Kidney capillary endothelial cell (primary cell): ENCODE measurements at regions not wholly inside any gene's neighbourhood (a gene's known extent, or its start where the extent isn't known, plus 50 kb on each side); places are given as distances from the start of the nearest gene placed in this dataset.

Source experiments
- DNase-seq: peaks from one replicate; pipeline ENCODE4 v3.0.0-alpha.2; 2018; ENCODE audit warnings: low spot score

DNA sequence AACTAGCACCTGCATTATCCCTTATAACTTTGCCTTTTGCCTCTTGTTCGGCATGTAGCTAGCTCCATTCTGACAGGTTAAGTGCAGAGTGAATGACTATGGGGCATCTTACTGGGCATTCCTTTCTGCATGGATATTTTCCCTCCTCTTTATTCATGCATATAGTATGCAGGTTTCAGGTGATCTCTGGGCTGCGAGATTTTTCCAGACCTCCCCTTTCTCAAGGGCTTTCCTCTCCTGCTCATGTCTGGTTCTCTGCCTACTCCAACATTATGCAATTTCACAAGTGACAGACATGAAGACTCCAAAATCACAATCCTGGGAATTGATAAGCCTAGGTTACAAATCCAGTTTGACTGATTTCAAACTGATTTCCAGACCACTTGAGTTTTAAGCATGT is 503.8 kb downstream of the NXPH1 start:
- no peak for DNase-seq

DNA sequence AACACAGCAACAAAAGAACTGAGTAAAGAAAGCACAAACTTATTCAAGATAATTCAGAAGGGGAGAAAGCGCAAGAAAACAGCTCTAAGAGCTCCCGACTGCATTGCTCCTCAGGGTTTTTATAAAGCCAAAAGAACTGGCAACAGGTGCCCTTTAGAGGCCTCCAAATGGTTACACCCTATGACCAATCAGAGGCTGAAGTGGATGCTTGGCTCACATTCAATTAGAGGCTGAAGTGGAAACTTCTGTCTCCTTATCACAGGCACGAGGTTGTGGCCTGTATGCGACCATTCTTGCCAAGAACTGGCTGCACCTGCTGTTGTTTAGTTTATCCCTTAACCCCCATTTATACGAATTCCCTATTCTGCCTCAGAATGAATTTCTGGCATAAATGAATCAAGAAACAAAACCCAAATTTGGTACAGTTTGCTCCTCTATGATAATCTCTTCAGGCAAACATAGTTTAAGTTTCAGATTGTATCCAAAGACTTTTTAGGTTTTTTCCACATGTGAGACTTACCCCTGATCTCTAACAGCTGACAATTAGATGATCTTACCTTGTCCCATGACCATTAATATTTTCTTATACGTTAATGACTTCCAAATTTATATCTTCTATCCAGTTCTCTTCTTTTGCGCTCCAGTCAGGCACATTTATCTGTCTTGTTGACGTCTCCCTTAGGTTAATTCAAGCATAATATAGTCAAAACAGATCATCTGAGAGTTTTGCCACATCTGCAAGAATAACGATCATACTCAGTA is 504.8 kb downstream of the NXPH1 start:
- DNase-seq: no peak

DNA sequence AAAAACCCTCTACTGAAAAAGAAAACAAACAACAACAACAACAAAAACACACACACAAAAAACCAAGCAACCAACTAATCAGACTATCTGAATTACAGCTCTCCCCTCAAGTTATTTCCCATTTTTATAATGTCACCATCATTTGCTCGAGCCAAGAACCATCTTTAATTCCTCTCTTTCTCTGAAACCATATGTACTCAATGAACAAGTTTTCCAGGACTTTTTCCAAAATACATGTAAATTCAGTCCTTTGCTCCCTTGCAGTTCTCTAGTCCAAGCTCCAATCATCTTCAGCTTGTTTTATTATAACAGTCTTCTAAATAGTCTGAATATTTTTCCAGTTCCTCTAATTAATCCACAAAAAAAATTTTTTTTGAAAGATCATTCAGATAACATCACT is 506.0 kb downstream of the NXPH1 start:
- DNase-seq: no peak

DNA sequence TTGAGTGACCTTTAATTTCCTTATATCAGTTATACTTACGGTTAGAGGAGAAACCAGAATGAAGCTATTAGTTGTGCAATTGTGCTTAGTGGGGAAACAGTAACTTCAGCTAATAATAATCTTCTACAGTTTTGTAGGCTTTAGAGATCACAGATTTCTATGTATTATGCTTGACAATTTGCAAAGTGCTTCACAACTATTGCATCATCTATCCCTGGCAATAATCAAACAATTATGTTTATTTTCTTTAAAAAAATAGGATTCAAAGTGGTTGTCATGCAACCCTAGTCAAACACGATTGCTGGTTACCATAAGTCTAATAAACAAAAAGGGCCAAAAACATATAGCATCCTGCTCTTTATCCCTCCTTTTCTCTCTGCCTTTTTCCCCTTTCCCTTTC is 530.3 kb downstream of the NXPH1 start:
- DNase-seq: no peak

DNA sequence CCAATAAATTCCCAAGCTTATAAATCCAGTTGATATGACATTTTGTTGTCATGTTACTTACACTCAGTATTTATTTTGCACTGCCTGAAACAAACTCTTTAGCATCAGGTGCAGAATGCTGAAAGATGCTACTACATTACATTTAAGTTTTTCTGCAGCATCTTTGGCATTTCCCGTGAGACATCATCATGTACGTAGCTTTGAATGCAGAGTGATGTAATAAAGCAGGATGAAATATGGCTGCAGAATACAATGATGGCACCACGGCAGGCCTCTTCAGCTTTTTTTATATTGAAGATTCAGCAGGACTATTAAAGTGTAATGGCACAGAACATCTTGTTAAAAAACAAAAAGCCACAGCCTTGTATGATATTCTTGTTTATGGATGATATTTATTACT is 531.8 kb downstream of the NXPH1 start:
- DNase-seq: no peak

DNA sequence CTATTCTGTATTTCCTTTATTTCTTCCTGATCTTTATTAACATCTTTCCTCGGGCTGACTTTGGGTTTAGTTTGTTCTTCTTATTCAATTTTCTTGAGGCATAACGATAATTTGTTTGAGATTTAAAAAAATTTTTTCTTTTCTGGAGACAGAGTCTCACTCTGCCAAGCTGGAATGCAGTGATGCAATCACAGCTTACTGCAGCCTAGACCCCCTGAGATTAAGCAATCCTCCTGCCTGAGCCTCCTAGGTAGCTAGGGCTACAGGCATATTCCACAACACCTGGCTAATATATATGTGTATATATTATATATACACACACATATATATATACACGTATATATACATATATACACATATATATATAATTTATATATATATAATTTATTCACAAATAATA is 540.2 kb downstream of the NXPH1 start:
- no peak for DNase-seq

DNA sequence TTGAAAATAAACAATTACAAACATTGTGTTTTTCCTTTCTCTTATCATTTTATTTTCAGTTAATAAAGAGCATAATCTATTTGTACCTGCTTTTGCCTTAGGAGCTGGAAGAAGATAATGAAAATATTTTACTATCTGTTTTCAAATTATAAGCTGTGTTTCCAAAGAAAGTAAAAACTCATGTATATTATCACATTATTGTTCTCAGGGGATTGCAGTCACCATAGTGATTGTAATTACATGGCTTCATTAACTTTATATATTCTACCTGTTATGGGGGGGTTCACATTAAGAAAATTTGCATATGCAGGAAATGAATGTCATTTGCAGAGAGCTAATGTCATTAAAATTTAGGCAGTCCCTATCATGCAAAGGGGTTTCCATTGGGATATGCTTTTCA is 542.3 kb downstream of the NXPH1 start:
- no peak for DNase-seq

DNA sequence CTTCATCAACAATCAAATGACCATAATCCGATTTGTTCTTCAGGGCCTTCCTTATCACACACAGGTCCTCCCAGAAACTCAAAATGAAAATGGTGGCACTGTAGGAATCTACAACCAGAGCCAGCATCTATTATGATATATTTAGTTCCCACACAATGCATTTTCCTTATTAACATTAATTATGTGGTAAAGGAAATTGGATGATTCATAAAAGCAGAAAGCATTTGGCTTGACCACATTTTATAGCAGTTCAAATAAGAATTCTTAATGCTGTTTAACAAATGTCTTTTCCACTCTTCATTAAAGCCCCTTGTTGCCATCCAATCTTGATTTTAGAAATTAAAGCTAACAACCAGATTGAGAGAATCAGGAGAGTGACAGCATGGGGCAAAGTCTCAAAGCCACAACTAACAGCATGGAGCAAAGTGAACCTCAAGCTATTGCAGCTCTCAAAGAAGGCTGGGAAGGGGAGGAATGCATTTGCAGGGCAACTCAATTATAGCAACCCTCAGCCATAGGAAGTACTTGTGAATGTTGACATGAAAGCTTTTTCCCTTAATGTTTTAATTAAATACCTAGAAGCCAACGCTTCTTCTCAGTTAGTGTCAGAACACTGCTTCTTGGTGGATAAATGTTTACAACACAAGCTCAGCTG is 549.1 kb downstream of the NXPH1 start:
- DNase-seq: no peak

DNA sequence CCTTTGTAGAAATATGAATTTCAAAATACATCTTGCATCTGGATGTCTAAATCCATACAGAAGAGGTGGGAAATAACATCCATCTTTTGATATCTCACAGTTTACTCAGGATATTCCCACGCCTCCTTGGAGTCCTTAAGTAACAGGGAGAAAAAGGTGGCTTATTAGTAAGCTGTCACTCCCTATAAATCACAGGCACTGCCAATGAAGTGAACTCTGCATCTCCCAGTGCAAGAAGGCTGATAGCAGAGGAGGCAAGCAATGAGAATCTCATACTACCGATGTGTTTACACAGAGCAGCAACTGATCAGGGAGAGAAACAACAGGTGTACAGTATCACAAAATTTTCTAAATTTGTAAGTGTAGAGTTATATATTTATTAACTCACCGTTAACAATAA is 551.8 kb downstream of the NXPH1 start:
- DNase-seq: no peak

DNA sequence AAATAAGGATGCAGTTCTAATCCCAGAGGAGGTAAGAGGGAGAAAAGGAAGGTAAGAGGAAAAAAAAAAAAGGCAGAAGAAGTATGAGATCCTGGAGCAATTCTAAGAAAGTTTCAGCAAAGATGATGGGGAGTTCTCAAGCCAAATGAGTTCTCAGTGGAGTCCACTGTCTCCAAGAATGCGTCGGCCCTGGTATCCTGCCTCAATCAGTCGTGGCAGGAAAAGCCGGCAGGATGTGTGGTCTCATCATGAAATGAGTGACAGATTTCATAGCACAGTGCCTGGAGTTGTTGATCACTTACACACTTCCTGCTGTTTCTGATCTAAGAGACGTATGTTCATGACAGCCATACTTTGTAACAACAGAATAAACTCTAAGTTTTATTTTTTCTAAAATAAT is 554.9 kb downstream of the NXPH1 start:
- no peak for DNase-seq

DNA sequence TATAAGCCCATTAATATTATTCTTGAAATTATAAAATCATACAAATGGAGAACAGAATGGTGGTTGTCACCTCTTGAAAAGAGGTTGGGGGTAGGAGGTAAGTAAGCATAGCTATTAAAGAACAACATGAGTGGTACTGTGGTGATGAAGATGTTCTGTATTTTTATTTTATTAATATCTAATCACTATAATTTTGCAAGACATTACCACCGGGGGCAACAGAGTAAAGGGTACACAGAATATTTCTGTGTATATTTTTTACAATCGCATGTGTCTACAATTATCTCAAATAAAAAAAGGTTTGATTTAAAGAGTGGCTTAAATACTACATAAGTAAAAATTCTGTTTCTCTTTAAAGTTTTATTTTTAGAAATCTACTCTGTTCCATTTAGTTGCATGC is 557.8 kb downstream of the NXPH1 start:
- no peak for DNase-seq

DNA sequence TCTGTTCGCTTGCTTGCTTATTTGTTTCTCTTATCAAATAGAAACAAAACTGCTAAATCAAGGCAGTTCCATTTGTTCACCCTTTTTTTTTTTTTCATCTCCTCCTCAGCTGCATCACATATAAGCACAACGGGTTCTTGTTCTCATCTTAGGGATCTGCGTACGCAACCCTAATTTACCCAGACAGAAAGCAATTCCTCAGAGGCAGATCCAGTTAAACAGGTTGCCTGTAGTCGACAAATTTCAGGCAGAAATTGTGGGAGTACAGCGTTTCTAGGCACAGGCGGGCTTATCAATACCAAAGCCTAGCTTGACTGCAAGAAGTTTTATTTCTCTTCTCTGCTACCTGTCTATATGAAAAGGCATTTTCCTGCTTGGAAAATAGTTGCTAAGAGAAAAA is 565.4 kb downstream of the NXPH1 start:
- no peak for DNase-seq

DNA sequence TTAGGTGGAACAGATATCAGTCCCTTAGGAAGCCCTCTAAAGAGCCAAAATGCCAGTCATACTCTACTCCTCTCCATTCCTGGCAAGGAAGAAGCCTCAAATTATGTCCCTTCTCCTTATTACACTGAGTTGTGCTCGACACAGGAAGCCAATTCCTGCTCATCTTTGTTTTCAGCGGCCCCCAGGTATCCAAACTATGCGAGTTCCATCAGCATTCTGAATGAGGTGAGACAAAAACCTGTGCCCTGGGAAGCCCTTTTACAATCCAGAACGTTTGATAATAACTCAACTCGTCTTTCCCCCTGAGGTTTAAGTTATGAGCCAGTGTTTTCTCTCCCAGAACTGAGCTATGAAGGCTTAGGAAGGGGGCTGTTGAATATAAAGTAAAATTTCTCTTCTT is 580.5 kb downstream of the NXPH1 start:
- DNase-seq: no peak

DNA sequence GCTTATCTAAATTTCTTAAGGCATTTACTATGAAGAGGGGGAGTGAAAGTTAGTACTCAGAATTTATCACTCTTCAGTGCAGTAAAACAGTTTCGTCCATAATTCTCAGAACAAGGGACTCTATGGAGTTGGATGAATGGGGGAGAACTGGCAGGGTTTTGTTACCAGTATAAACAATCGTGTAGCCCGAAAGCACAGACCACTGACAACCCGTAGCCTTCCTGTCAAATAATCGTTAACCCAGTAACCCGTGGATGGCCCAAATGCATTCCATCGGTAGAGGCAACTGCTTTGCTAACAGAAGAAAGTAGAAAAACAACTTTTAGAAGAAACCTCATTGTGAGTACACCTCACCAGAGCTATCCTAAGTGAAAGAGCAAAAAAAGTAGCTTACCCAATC is 583.9 kb downstream of the NXPH1 start:
- DNase-seq: no peak

DNA sequence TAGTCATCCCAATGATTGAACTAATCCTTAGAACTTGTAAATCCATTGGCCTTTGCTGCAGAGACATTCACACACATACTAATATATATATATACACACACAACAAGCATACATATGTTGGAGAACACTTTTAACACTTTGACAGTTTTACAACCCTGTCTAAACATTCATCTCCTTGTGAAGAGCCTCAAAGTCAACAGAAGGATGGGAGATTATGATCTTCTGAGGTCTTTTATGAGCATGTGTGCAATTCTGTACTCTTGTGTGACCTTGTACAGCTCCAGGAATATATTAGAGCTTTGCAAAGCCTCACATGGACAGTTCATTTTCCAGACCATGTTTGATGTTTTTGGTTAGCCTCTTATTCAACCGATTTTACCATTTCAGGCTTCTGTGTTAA is 589.0 kb downstream of the NXPH1 start:
- DNase-seq: no peak

DNA sequence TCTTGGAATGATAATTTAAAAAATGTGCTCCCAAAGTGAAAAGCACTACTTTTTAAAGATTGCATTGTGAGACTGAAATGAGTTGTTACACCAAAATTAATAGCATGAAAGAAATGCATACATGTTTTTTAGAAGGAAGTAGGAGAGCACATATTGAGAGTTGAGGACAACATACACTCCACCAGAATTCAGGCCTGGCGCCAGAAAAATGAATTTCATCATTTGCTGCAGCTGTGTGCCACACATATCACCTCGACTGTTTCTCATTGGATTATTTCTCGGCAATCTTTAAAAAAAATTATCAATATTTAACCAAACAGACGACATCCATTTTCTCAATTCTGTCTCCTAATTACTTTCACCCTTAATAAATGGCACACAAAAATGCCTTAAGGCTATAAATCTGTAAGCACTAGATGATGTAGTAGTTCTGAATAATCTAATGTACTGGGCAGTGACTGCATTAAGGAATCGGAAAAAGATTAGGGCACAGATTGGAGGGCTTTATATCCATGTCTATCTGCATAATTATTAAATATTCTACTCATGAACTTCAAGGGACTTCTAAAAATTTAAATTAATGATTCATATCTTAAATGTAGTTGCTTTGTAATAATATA is 590.4 kb downstream of the NXPH1 start:
- no peak for DNase-seq

DNA sequence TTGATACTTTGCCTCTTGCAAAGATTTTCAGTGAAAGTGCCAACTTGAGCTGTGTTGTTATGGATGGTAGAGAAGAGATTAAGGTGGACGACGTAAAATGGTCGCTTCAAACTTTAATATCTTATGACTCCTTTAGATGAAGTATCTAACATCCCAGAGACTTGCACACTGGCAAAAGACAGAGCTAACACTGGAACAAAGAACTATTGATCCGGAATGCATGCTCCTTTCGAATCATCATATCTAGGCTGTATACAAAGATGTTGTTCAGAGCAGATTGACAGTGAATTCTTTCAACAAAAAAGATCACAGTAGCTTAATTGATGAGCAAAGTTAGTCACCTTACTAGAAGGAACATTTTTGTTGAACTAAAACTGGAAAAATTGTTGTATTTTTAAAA is 592.7 kb downstream of the NXPH1 start:
- DNase-seq: no peak

DNA sequence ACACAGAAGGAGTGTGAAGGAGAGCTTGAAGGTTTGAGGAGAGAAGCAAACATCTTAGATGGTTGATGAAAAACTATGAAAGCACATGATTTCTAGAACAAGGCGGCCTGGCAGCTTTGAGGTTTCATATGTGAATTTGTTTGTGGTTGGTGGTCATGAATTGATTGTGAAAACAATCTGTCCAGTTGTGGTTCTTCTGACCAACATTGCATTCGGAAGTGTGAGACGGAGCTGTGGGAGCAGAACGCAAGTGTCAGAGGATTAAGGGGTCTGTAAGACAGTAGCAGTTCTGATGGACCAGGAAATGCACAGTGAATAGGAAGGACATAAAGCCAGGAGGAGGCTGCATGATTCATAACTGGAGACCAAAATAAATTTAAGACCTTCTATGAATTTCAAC is 594.6 kb downstream of the NXPH1 start:
- DNase-seq: no peak

DNA sequence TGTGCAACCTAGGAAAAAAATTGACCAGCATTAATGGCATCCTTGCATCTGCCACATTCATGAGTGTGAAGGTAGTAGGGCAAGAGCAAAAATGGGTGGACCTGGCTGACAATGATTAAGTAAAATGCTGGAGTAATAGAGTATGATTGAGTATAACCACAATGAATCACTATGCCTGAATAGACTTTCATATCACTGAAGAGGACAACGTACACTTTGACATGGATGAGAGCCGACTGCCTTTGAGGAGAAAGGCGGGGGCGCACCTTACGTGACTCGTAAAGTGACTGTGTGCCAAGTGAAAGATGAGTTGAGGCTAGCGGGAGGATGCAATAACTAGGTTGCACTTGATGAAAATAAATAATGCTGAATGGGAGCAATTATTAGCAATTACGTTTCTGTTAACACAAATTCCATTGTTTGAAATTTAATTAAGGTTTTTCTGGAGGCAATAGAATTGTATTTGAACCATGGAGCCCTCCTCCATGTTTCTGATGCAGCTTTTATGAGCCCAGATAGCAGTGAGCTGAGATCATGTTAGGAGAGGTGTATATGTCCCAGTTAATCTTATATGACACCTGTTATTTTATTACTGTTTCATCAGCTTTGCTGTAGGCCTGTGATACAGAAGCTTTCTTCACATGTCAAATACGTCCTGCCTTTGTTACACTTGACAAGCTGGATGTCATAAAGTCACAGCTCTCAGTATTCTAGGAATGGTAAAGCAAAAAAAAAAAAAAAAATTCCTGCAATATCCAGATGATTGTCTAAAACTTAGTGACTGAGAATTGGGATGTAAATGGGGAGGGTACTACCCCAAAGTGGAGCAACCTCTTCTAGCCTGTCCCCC is 596.5 kb downstream of the NXPH1 start:
- DNase-seq: no peak

DNA sequence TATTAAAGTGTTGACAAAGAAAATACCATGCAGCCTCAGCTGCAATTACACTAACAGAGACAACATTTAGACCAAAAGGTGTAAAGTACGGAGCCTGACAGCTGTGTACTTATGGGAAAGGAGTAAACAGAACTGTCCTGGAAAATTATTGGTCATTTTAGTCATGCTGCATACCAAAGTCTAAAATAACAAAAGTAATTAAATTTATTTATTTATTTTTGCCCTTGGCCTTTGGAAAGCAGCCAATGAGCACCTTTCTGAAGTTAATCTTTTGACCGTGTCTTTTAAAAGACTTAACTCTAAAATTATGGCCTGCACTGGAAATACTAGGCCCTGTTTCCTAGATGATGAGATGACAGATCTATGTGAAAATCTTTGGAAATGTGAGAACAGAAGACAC is 597.6 kb downstream of the NXPH1 start:
- DNase-seq: no peak

DNA sequence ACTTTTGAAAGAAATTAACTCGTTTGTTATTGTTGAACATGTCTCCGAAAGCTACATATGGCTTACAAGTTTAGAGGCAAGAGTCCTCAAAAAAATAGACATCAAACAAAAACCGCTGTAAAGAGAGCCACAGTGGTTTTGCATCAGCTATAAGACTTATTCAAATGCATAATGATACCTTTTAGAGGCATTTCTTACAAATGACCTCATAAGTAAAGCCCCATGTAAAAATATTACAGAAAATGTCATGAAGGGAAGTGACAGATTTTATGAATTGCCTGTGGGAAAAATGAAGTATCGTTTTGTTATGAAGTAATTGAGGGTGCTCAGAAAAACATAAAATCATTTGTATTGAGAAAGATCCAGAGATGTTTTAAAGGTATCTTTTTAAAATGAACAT is 598.0 kb downstream of the NXPH1 start:
- no peak for DNase-seq

DNA sequence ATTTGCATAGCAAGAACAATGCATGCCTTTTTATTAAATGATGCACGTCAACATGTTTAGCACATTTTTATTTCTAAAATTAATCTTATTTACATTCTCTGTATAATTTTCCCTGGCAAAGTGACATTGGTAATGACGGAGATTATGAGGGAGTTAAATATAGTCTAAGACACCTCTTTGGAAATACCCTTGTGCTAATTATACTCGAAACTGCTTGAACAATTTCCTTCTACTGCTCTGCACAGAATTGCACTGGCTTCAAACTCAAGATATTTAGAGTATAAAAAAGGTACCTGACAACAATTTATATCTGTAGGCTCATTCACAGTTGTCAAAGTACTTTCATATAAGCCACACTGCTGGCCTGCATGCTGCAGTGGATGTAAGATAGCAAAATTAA is 602.7 kb downstream of the NXPH1 start:
- DNase-seq: no peak
